Osteoblast (primary cell): ENCODE measurements at regions not wholly inside any gene's neighbourhood (a gene's known extent, or its start where the extent isn't known, plus 50 kb on each side); places are given as distances from the start of the nearest gene placed in this dataset.

Source experiments
- DNase-seq: peaks from one replicate; pipeline ENCODE4 v3.0.0; 2011; ENCODE audit warnings: low spot score, mixed read lengths; ENCODE audit not compliant: insufficient read length; ENCODE audit errors: missing footprints
- H2AFZ ChIP-seq: 2 replicates; pipeline ENCODE4 v1.6.0; 2011; ENCODE audit warnings: mild to moderate bottlenecking, low read length
- H3K27ac ChIP-seq: 2 replicates; pipeline ENCODE4 v1.5.1; 2011; ENCODE audit warnings: mild to moderate bottlenecking, low read depth, low read length, moderate library complexity
- H3K27me3 ChIP-seq: 2 replicates; pipeline ENCODE4 v1.6.0; 2012; ENCODE audit warnings: mild to moderate bottlenecking, control low read depth, inconsistent platforms, low read length, moderate library complexity; ENCODE audit not compliant: insufficient read depth
- H3K36me3 ChIP-seq: 2 replicates; pipeline ENCODE4 v1.5.1; 2011; ENCODE audit warnings: mild to moderate bottlenecking, low read length, control low read depth, moderate library complexity; ENCODE audit not compliant: insufficient read depth
- H3K4me1 ChIP-seq: 2 replicates; pipeline ENCODE4 v1.5.1; 2011; ENCODE audit warnings: mild to moderate bottlenecking, low read length, control low read depth, moderate library complexity; ENCODE audit not compliant: insufficient read depth
- H3K4me2 ChIP-seq: 2 replicates; pipeline ENCODE4 v1.6.0; 2011; ENCODE audit warnings: mild to moderate bottlenecking, low read length; ENCODE audit not compliant: insufficient read depth
- H3K4me3 ChIP-seq: fragments of 200-600 bp; sonication (generic); 3 replicates; pipeline ENCODE4 v1.5.1; 2012; ENCODE audit warnings: mild to moderate bottlenecking, low read length, inconsistent platforms; ENCODE audit not compliant: insufficient read depth
- H3K79me2 ChIP-seq: 2 replicates; pipeline ENCODE4 v1.6.0; 2012; ENCODE audit warnings: mild to moderate bottlenecking, low read length, control low read depth, inconsistent platforms; ENCODE audit not compliant: insufficient read depth
- H3K9me3 ChIP-seq: 2 replicates; pipeline ENCODE4 v1.5.1; 2011; ENCODE audit warnings: low read depth, low read length, control low read depth
- H4K20me1 ChIP-seq: 2 replicates; pipeline ENCODE4 v1.6.0; 2012; ENCODE audit warnings: mild to moderate bottlenecking, low read length, control low read depth; ENCODE audit not compliant: insufficient read depth
- CTCF ChIP-seq: IDR thresholded peaks from 2 replicates; pipeline ENCODE4 v1.5.1; 2011; ENCODE audit warnings: mild to moderate bottlenecking, low read depth, low read length, moderate library complexity; ENCODE audit errors: extremely low read depth

- no peaks in the 10 kb centered on the region for H3K9me3 ChIP-seq
- TF ChIP-seq CTCF = no peak
- no peaks in the 10 kb centered on the region for H3K79me2 ChIP-seq
- H2AFZ ChIP-seq = no peak overlapping the region
- no peak overlapping the region for H3K4me3 ChIP-seq
- H3K4me1 ChIP-seq = no peaks in the 10 kb centered on the region
- H3K27ac ChIP-seq = no peak overlapping the region
- no peak for DNase-seq
- H3K27me3 ChIP-seq = no peaks in the 10 kb centered on the region
- H4K20me1 ChIP-seq = no peaks in the 10 kb centered on the region
- no peak overlapping the region for H3K4me2 ChIP-seq
- H3K36me3 ChIP-seq = no peaks in the 10 kb centered on the region
Measured at GRCh38 chr13:22483276-22483675, 697.5 kb upstream of the SGCG start.

GRCh38 chr13:22486490-22486889 lies 694.3 kb upstream of the SGCG start:
- no peaks in the 10 kb centered on the region for H3K9me3 ChIP-seq
- no peaks in the 10 kb centered on the region for H3K36me3 ChIP-seq
- TF ChIP-seq CTCF = no peak
- no peaks in the 10 kb centered on the region for H3K4me1 ChIP-seq
- no peak overlapping the region for H3K4me2 ChIP-seq
- no peak overlapping the region for H3K27ac ChIP-seq
- H3K4me3 ChIP-seq = no peak overlapping the region
- no peaks in the 10 kb centered on the region for H3K79me2 ChIP-seq
- no peak overlapping the region for H2AFZ ChIP-seq
- no peaks in the 10 kb centered on the region for H3K27me3 ChIP-seq
- no peak for DNase-seq
- no peaks in the 10 kb centered on the region for H4K20me1 ChIP-seq

GRCh38 chr13:22487932-22488331 lies 692.8 kb upstream of the SGCG start:
- no peak overlapping the region for H2AFZ ChIP-seq
- no peaks in the 10 kb centered on the region for H3K27me3 ChIP-seq
- H3K79me2 ChIP-seq = no peaks in the 10 kb centered on the region
- H3K27ac ChIP-seq = no peak overlapping the region
- TF ChIP-seq CTCF = no peak
- no peaks in the 10 kb centered on the region for H3K9me3 ChIP-seq
- no peak overlapping the region for H3K4me2 ChIP-seq
- DNase-seq = no peak
- H3K4me3 ChIP-seq = no peak overlapping the region
- no peaks in the 10 kb centered on the region for H3K36me3 ChIP-seq
- no peaks in the 10 kb centered on the region for H4K20me1 ChIP-seq
- no peaks in the 10 kb centered on the region for H3K4me1 ChIP-seq

GRCh38 chr13:22489771-22490170 lies 691.0 kb upstream of the SGCG start:
- H4K20me1 ChIP-seq = no peaks in the 10 kb centered on the region
- no peak overlapping the region for H2AFZ ChIP-seq
- H3K4me2 ChIP-seq = no peak overlapping the region
- no peaks in the 10 kb centered on the region for H3K36me3 ChIP-seq
- H3K4me1 ChIP-seq = no peaks in the 10 kb centered on the region
- H3K9me3 ChIP-seq = no peaks in the 10 kb centered on the region
- TF ChIP-seq CTCF = no peak
- no peak for DNase-seq
- H3K27ac ChIP-seq = no peak overlapping the region
- no peak overlapping the region for H3K4me3 ChIP-seq
- no peaks in the 10 kb centered on the region for H3K27me3 ChIP-seq
- no peaks in the 10 kb centered on the region for H3K79me2 ChIP-seq
